ENCODE measurements at regions not wholly inside any gene's neighbourhood (a gene's known extent, or its start where the extent isn't known, plus 50 kb on each side); places are given as distances from the start of the nearest gene placed in this dataset.

GRCh38 chr3:177470197-177470941 is 273.1 kb upstream of the TBL1XR1 start:
- POLR2A ChIA-PET = no interaction called here
- DNase-seq (ENCODE audit: low read depth, low spot score) = no peak
- TF ChIP-seq CTCF (IDR thresholded peaks at IDR 0.05; ENCODE audit: insufficient read depth, low read length, missing control alignments) = no peak
- CTCF ChIA-PET = interaction anchor here (1.2 kb wide), 2 partner anchors 419 to 420 kb away, joined by 3 to 4 read pairs; no protein-coding TSS in a partner anchor
- H3K4me3 ChIP-seq (ENCODE audit: low read depth, low read length) = no peak overlapping the region

- no peak overlapping the region for H3K4me3 ChIP-seq (ENCODE audit: low read depth, low read length)
- POLR2A ChIA-PET = no interaction called here
- DNase-seq (ENCODE audit: low read depth, low spot score) = no peak
- TF ChIP-seq CTCF (IDR thresholded peaks at IDR 0.05; ENCODE audit: insufficient read depth, low read length, missing control alignments) = no peak
- CTCF ChIA-PET = interaction anchor here (1.2 kb wide), 1 partner anchor 421 kb away, joined by 4 read pairs; no protein-coding TSS in a partner anchor
Measured at GRCh38 chr3:177471733-177472480, 274.6 kb upstream of the TBL1XR1 start.

GRCh38 chr3:177473184-177473583 is 275.9 kb upstream of the TBL1XR1 start:
- POLR2A ChIA-PET = no interaction called here
- no peak for TF ChIP-seq CTCF (IDR thresholded peaks at IDR 0.05; ENCODE audit: insufficient read depth, low read length, missing control alignments)
- CTCF ChIA-PET = no interaction called here
- DNase-seq (ENCODE audit: low read depth, low spot score) = no peak
- no peak overlapping the region for H3K4me3 ChIP-seq (ENCODE audit: low read depth, low read length)

- no peak for DNase-seq (ENCODE audit: low read depth, low spot score)
- CTCF ChIA-PET = no interaction called here
- POLR2A ChIA-PET = no interaction called here
- no peak for TF ChIP-seq CTCF (IDR thresholded peaks at IDR 0.05; ENCODE audit: insufficient read depth, low read length, missing control alignments)
- no peak overlapping the region for H3K4me3 ChIP-seq (ENCODE audit: low read depth, low read length)
Measured at GRCh38 chr3:177473903-177474302, 276.6 kb upstream of the TBL1XR1 start.

- no peak for DNase-seq (ENCODE audit: low read depth, low spot score)
- H3K4me3 ChIP-seq (ENCODE audit: low read depth, low read length) = no peak overlapping the region
- ChIA-PET CTCF (no interaction called here), POLR2A (no interaction called here)
- no peak for TF ChIP-seq CTCF (IDR thresholded peaks at IDR 0.05; ENCODE audit: insufficient read depth, low read length, missing control alignments)
Measured at GRCh38 chr3:177474652-177475355, 277.5 kb upstream of the TBL1XR1 start.

GRCh38 chr3:177475356-177475665 is 278.0 kb upstream of the TBL1XR1 start:
- POLR2A ChIA-PET = no interaction called here

More at GRCh38 chr3:177475356-177475665, 278.0 kb upstream of the TBL1XR1 start:
- CTCF ChIA-PET = no interaction called here
- DNase-seq (ENCODE audit: low read depth, low spot score) = no peak
- no peak overlapping the region for H3K4me3 ChIP-seq (ENCODE audit: low read depth, low read length)
- TF ChIP-seq CTCF (IDR thresholded peaks at IDR 0.05; ENCODE audit: insufficient read depth, low read length, missing control alignments) = no peak

Data from AG04449 (cell line).